ENCODE measurements at regions not wholly inside any gene's neighbourhood (a gene's known extent, or its start where the extent isn't known, plus 50 kb on each side); places are given as distances from the start of the nearest gene placed in this dataset.

DNA sequence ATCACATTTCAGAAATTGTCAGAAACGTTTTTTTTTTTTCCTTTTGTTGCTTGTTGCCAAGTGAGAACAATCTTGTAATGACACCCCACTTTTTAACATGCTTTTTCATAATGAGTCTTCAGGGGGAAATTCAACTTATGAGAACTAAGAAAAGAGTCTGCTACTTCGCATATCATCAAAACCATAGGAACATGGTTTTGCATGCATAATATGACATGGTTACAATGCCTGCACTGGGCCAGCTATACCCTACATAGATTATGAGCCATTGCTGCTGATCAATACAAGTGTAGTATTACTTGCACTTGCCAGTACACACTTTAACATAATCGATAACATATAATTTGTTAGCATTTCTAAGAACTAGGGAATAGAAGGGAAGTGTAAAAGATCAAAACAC lies 191.0 kb upstream of the NBEA start:
- Histone ChIP-seq H3K14ac (ENCODE audit: insufficient read depth, low read length) (no peak overlapping the region), H3K23ac (ENCODE audit: insufficient read length, low read depth, low read length) (no peak overlapping the region), H3T11ph (ENCODE audit: low read length) (no peak overlapping the region), H2BK120ac (ENCODE audit: low read depth, low read length, poor library complexity, severe bottlenecking) (no peak overlapping the region), H3K79me2 (ENCODE audit: insufficient read depth, low read length) (no peaks in the 10 kb centered on the region; the same call in 1 of the 2 replicates), H3K9ac (ENCODE audit: extremely low read depth, insufficient read length, low read length) (no peak overlapping the region), H3K4me1 (ENCODE audit: insufficient read depth, low read length) (no peaks in the 10 kb centered on the region; the same call in 1 of the 2 replicates), H2AFZ (ENCODE audit: low read length) (no peak overlapping the region), H2AK5ac (ENCODE audit: insufficient read length, low read length) (no peak overlapping the region), H3K56ac (ENCODE audit: insufficient read length, low read depth, low read length) (no peak overlapping the region), H3K4ac (ENCODE audit: low read depth, low read length) (no peak overlapping the region), H4K5ac (ENCODE audit: insufficient read length, low read depth, low read length) (no peak overlapping the region), H4K20me1 (ENCODE audit: control insufficient read depth, insufficient read depth, insufficient read length) (no peaks in the 10 kb centered on the region), H3K9me3 (ENCODE audit: control insufficient read depth, low read depth, low read length) (no peaks in the 10 kb centered on the region), H2BK15ac (ENCODE audit: low read depth, low read length) (no peak overlapping the region), H3K27ac (ENCODE audit: insufficient read length, low read depth, low read length) (no peak overlapping the region), H3K18ac (ENCODE audit: insufficient read length, low read depth, low read length) (no peak overlapping the region), H4K91ac (ENCODE audit: insufficient read length, low read depth, low read length) (no peak overlapping the region), H2BK20ac (ENCODE audit: low read depth, low read length, poor library complexity, severe bottlenecking) (no peak overlapping the region), H3K23me2 (ENCODE audit: insufficient read length, low read depth, low read length, poor library complexity, severe bottlenecking) (peaks cover 4% of the 10 kb centered on the region), H4K8ac (replicated peaks; ENCODE audit: insufficient read length, low read depth, low read length) (no peak overlapping the region), H3K4me2 (ENCODE audit: insufficient read depth, insufficient read length, low read length) (no peak overlapping the region), H2BK12ac (ENCODE audit: insufficient read length, low read depth, low read length) (no peak overlapping the region), H3K27me3 (ENCODE audit: insufficient read depth, low read length) (no peaks in the 10 kb centered on the region), H3K79me1 (ENCODE audit: insufficient read depth, low read depth, low read length, poor library complexity, severe bottlenecking) (no peaks in the 10 kb centered on the region), H2BK5ac (ENCODE audit: insufficient read length, low read length) (no peak overlapping the region)
- WGBS (ENCODE audit: extremely low coverage, insufficient read length, low lambda C conversion rate), result no CpG with 5 or more reads among the region's 3 CpGs
- H3K36me3 Mint-ChIP-seq (ENCODE audit: insufficient read depth in 1 of 3, low read depth in 3 of 3), result peaks cover 0 to 2% (median 0%) of the 10 kb centered on the region in 3 experiments; a peak in 2 of 7 replicates
- TF ChIP-seq, protein P1, sequence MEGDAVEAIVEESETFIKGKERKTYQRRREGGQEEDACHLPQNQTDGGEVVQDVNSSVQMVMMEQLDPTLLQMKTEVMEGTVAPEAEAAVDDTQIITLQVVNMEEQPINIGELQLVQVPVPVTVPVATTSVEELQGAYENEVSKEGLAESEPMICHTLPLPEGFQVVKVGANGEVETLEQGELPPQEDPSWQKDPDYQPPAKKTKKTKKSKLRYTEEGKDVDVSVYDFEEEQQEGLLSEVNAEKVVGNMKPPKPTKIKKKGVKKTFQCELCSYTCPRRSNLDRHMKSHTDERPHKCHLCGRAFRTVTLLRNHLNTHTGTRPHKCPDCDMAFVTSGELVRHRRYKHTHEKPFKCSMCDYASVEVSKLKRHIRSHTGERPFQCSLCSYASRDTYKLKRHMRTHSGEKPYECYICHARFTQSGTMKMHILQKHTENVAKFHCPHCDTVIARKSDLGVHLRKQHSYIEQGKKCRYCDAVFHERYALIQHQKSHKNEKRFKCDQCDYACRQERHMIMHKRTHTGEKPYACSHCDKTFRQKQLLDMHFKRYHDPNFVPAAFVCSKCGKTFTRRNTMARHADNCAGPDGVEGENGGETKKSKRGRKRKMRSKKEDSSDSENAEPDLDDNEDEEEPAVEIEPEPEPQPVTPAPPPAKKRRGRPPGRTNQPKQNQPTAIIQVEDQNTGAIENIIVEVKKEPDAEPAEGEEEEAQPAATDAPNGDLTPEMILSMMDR (conservative IDR thresholded peaks at IDR 0.05), result no peak
- DNase-seq, result no peak
- no peaks in the 10 kb centered on the region; a peak in 1 of 5 replicates for H3K9me3 Mint-ChIP-seq
- H3K4me3 Mint-ChIP-seq, result no peak overlapping the region; a peak in 1 of 5 replicates
- H3K27me3 Mint-ChIP-seq (ENCODE audit: low read depth), result no peaks in the 10 kb centered on the region
- H3K27ac Mint-ChIP-seq, result no peak overlapping the region
- H3K4me1 Mint-ChIP-seq, result peaks cover 20 to 24% of the 10 kb centered on the region in 2 experiments

Measured in H9 (cell line).